ENCODE measurements at regions not wholly inside any gene's neighbourhood (a gene's known extent, or its start where the extent isn't known, plus 50 kb on each side); places are given as distances from the start of the nearest gene placed in this dataset.

- ATAC-seq, result no peak
- TF ChIP-seq ISL1 (CRISPR knock-in tag; IDR thresholded peaks at IDR 0.05), result no peak
- no peak for TF ChIP-seq TOX (CRISPR knock-in tag; IDR thresholded peaks at IDR 0.05; ENCODE audit: borderline replicate concordance)
- TF ChIP-seq ZNF565 (CRISPR knock-in tag; conservative IDR thresholded peaks at IDR 0.05; ENCODE audit: low read depth), result no peak
- TF ChIP-seq ZNF70 (CRISPR knock-in tag; IDR thresholded peaks at IDR 0.05), result no peak
- TF ChIP-seq, protein P1, sequence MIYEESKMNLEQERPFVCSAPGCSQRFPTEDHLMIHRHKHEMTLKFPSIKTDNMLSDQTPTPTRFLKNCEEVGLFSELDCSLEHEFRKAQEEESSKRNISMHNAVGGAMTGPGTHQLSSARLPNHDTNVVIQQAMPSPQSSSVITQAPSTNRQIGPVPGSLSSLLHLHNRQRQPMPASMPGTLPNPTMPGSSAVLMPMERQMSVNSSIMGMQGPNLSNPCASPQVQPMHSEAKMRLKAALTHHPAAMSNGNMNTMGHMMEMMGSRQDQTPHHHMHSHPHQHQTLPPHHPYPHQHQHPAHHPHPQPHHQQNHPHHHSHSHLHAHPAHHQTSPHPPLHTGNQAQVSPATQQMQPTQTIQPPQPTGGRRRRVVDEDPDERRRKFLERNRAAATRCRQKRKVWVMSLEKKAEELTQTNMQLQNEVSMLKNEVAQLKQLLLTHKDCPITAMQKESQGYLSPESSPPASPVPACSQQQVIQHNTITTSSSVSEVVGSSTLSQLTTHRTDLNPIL (CRISPR knock-in tag; IDR thresholded peaks at IDR 0.05; ENCODE audit: low read depth), result no peak
- no peak for TF ChIP-seq ZFP30 (CRISPR knock-in tag; IDR thresholded peaks at IDR 0.05)
- TF ChIP-seq ZNF8 (CRISPR knock-in tag; IDR thresholded peaks at IDR 0.05), result no peak
- TF ChIP-seq CSRNP3 (CRISPR knock-in tag; IDR thresholded peaks at IDR 0.05), result no peak
- TF ChIP-seq RARB (CRISPR knock-in tag; IDR thresholded peaks at IDR 0.05), result no peak
- no peak for TF ChIP-seq ESRRG (CRISPR knock-in tag; IDR thresholded peaks at IDR 0.05)
These were observed 422.9 kb upstream of the SULF2 start for GRCh38 chr20:48208176-48208575.

- TF ChIP-seq POU6F1 (CRISPR knock-in tag; IDR thresholded peaks at IDR 0.05; ENCODE audit: borderline replicate concordance, low read depth) (no peak), ZNF70 (CRISPR knock-in tag; IDR thresholded peaks at IDR 0.05) (no peak), CSRNP3 (CRISPR knock-in tag; IDR thresholded peaks at IDR 0.05) (no peak), RARB (CRISPR knock-in tag; IDR thresholded peaks at IDR 0.05) (no peak), ZFP3 (CRISPR knock-in tag; IDR thresholded peaks at IDR 0.05) (no peak), ISL1 (CRISPR knock-in tag; IDR thresholded peaks at IDR 0.05) (no peak), TOX (CRISPR knock-in tag; IDR thresholded peaks at IDR 0.05; ENCODE audit: borderline replicate concordance) (no peak), ARNTL (CRISPR knock-in tag; IDR thresholded peaks at IDR 0.05; ENCODE audit: borderline replicate concordance, low read depth) (no peak), ZNF8 (CRISPR knock-in tag; IDR thresholded peaks at IDR 0.05) (no peak), BACH2 (CRISPR knock-in tag; IDR thresholded peaks at IDR 0.05; ENCODE audit: borderline replicate concordance) (no peak), ZC3H10 (CRISPR knock-in tag; IDR thresholded peaks at IDR 0.05) (no peak), ZFP30 (CRISPR knock-in tag; IDR thresholded peaks at IDR 0.05) (no peak), ZNF565 (CRISPR knock-in tag; conservative IDR thresholded peaks at IDR 0.05; ENCODE audit: low read depth) (no peak), ESRRG (CRISPR knock-in tag; IDR thresholded peaks at IDR 0.05) (no peak), GLIS3 (CRISPR knock-in tag; IDR thresholded peaks at IDR 0.05) (no peak)
These were observed 422.2 kb upstream of the SULF2 start for GRCh38 chr20:48207505-48207904.

GRCh38 chr20:48205786-48206185 lies 420.5 kb upstream of the SULF2 start:
- no peak for ATAC-seq
- no peak for TF ChIP-seq TOX (CRISPR knock-in tag; IDR thresholded peaks at IDR 0.05; ENCODE audit: borderline replicate concordance)
- no peak for TF ChIP-seq ARNTL (CRISPR knock-in tag; IDR thresholded peaks at IDR 0.05; ENCODE audit: borderline replicate concordance, low read depth)
- TF ChIP-seq RARB (CRISPR knock-in tag; IDR thresholded peaks at IDR 0.05), result no peak
- no peak for TF ChIP-seq ZFP3 (CRISPR knock-in tag; IDR thresholded peaks at IDR 0.05)
- no peak for TF ChIP-seq PPARA (CRISPR knock-in tag; IDR thresholded peaks at IDR 0.05; ENCODE audit: borderline replicate concordance)
- no peak for TF ChIP-seq SNAI2 (CRISPR knock-in tag; IDR thresholded peaks at IDR 0.05)
- no peak for TF ChIP-seq ESRRG (CRISPR knock-in tag; IDR thresholded peaks at IDR 0.05)
- TF ChIP-seq, protein P2, sequence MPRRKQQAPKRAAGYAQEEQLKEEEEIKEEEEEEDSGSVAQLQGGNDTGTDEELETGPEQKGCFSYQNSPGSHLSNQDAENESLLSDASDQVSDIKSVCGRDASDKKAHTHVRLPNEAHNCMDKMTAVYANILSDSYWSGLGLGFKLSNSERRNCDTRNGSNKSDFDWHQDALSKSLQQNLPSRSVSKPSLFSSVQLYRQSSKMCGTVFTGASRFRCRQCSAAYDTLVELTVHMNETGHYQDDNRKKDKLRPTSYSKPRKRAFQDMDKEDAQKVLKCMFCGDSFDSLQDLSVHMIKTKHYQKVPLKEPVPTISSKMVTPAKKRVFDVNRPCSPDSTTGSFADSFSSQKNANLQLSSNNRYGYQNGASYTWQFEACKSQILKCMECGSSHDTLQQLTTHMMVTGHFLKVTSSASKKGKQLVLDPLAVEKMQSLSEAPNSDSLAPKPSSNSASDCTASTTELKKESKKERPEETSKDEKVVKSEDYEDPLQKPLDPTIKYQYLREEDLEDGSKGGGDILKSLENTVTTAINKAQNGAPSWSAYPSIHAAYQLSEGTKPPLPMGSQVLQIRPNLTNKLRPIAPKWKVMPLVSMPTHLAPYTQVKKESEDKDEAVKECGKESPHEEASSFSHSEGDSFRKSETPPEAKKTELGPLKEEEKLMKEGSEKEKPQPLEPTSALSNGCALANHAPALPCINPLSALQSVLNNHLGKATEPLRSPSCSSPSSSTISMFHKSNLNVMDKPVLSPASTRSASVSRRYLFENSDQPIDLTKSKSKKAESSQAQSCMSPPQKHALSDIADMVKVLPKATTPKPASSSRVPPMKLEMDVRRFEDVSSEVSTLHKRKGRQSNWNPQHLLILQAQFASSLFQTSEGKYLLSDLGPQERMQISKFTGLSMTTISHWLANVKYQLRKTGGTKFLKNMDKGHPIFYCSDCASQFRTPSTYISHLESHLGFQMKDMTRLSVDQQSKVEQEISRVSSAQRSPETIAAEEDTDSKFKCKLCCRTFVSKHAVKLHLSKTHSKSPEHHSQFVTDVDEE (CRISPR knock-in tag; IDR thresholded peaks at IDR 0.05), result no peak
- TF ChIP-seq GLIS3 (CRISPR knock-in tag; IDR thresholded peaks at IDR 0.05), result no peak
- no peak for TF ChIP-seq TCF4 (CRISPR knock-in tag; IDR thresholded peaks at IDR 0.05; ENCODE audit: borderline replicate concordance)
- TF ChIP-seq CSRNP3 (CRISPR knock-in tag; IDR thresholded peaks at IDR 0.05), result no peak
- no peak for TF ChIP-seq POU6F1 (CRISPR knock-in tag; IDR thresholded peaks at IDR 0.05; ENCODE audit: borderline replicate concordance, low read depth)

More at GRCh38 chr20:48207505-48207904, 422.2 kb upstream of the SULF2 start:
- no peak for ATAC-seq

Measured in SK-N-SH treated with all-trans-retinoic acid at 6 μM for 48 hours (cell line).